ENCODE measurements at regions not wholly inside any gene's neighbourhood (a gene's known extent, or its start where the extent isn't known, plus 50 kb on each side); places are given as distances from the start of the nearest gene placed in this dataset.

- peaks cover 2% of the 10 kb centered on the region for H3K36me3 Mint-ChIP-seq
- DNase-seq (ENCODE audit: low spot score), result no peak
- Histone ChIP-seq H3K9me3 (ENCODE audit: low read depth) (peaks cover 2% of the 10 kb centered on the region), H3K79me2 (ENCODE audit: low read depth) (no peaks in the 10 kb centered on the region), H3F3A (ENCODE audit: low read depth) (no peaks in the 10 kb centered on the region), H3K4me1 (no peaks in the 10 kb centered on the region), H3K27ac (no peak overlapping the region), H3K36me3 (no peaks in the 10 kb centered on the region), H3K4me3 (no peak overlapping the region), H3K4me2 (no peak overlapping the region), H2AFZ (replicated peaks) (no peak overlapping the region), H3K27me3 (no peaks in the 10 kb centered on the region), H4K20me1 (ENCODE audit: low read depth) (no peaks in the 10 kb centered on the region), H3K9ac (no peak overlapping the region)
- no peaks in the 10 kb centered on the region for H3K27me3 Mint-ChIP-seq (ENCODE audit: insufficient read depth, low read depth)
- TF ChIP-seq, protein P1, sequence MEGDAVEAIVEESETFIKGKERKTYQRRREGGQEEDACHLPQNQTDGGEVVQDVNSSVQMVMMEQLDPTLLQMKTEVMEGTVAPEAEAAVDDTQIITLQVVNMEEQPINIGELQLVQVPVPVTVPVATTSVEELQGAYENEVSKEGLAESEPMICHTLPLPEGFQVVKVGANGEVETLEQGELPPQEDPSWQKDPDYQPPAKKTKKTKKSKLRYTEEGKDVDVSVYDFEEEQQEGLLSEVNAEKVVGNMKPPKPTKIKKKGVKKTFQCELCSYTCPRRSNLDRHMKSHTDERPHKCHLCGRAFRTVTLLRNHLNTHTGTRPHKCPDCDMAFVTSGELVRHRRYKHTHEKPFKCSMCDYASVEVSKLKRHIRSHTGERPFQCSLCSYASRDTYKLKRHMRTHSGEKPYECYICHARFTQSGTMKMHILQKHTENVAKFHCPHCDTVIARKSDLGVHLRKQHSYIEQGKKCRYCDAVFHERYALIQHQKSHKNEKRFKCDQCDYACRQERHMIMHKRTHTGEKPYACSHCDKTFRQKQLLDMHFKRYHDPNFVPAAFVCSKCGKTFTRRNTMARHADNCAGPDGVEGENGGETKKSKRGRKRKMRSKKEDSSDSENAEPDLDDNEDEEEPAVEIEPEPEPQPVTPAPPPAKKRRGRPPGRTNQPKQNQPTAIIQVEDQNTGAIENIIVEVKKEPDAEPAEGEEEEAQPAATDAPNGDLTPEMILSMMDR (IDR thresholded peaks at IDR 0.05), result no peak
- H3K9me3 Mint-ChIP-seq, result peaks cover 23% of the 10 kb centered on the region
- no peak overlapping the region for H3K4me3 Mint-ChIP-seq
- H3K27ac Mint-ChIP-seq, result no peak overlapping the region
- no peaks in the 10 kb centered on the region for H3K4me1 Mint-ChIP-seq
These were observed 950.7 kb downstream of the TLE4 start for GRCh38 chr9:80522465-80522864.

- H3K9me3 ChIP-seq (ENCODE audit: low read depth), result peaks cover 2% of the 10 kb centered on the region
- H3K9ac ChIP-seq, result no peak overlapping the region
- H3K27me3 ChIP-seq, result no peaks in the 10 kb centered on the region
- no peak overlapping the region for H3K27ac ChIP-seq
- Mint-ChIP-seq H3K36me3 (peaks cover 2% of the 10 kb centered on the region), H3K4me3 (no peak overlapping the region), H3K27ac (no peak overlapping the region), H3K4me1 (no peaks in the 10 kb centered on the region), H3K27me3 (ENCODE audit: insufficient read depth, low read depth) (no peaks in the 10 kb centered on the region), H3K9me3 (peaks cover 27% of the 10 kb centered on the region)
- TF ChIP-seq, protein P1 (IDR thresholded peaks at IDR 0.05), result no peak
- TF ChIP-seq EZH2 (IDR thresholded peaks at IDR 0.05) (no peak), EZH2phosphoT487 (IDR thresholded peaks at IDR 0.05) (no peak)
- no peaks in the 10 kb centered on the region for H3K36me3 ChIP-seq
- no peaks in the 10 kb centered on the region for H3F3A ChIP-seq (ENCODE audit: low read depth)
- H3K4me2 ChIP-seq, result no peak overlapping the region
- no peak overlapping the region for H3K4me3 ChIP-seq
- no peak overlapping the region for H2AFZ ChIP-seq (replicated peaks)
- DNase-seq (ENCODE audit: low spot score), result no peak
- no peaks in the 10 kb centered on the region for H4K20me1 ChIP-seq (ENCODE audit: low read depth)
- no peaks in the 10 kb centered on the region for H3K4me1 ChIP-seq
- no peaks in the 10 kb centered on the region for H3K79me2 ChIP-seq (ENCODE audit: low read depth)
These were observed 949.4 kb downstream of the TLE4 start for GRCh38 chr9:80521151-80521550.

GRCh38 chr9:80520231-80520630 is 948.5 kb downstream of the TLE4 start:
- Mint-ChIP-seq H3K27me3 (ENCODE audit: insufficient read depth, low read depth) (no peaks in the 10 kb centered on the region), H3K36me3 (peaks cover 2% of the 10 kb centered on the region), H3K4me3 (no peak overlapping the region), H3K9me3 (peaks cover 27% of the 10 kb centered on the region), H3K27ac (no peak overlapping the region), H3K4me1 (no peaks in the 10 kb centered on the region)
- no peak overlapping the region for H3K27ac ChIP-seq
- TF ChIP-seq, protein P1 (IDR thresholded peaks at IDR 0.05), result no peak
- TF ChIP-seq EZH2phosphoT487 (IDR thresholded peaks at IDR 0.05) (no peak), EZH2 (IDR thresholded peaks at IDR 0.05) (no peak)
- DNase-seq (ENCODE audit: low spot score), result no peak
- no peak overlapping the region for H3K4me3 ChIP-seq
- H2AFZ ChIP-seq (replicated peaks), result no peak overlapping the region
- H3K9me3 ChIP-seq (ENCODE audit: low read depth), result peaks cover 2% of the 10 kb centered on the region
- no peak overlapping the region for H3K4me2 ChIP-seq
- H3K9ac ChIP-seq, result no peak overlapping the region
- H3K4me1 ChIP-seq, result no peaks in the 10 kb centered on the region
- no peaks in the 10 kb centered on the region for H3F3A ChIP-seq (ENCODE audit: low read depth)
- H3K27me3 ChIP-seq, result no peaks in the 10 kb centered on the region
- no peaks in the 10 kb centered on the region for H4K20me1 ChIP-seq (ENCODE audit: low read depth)
- H3K79me2 ChIP-seq (ENCODE audit: low read depth), result no peaks in the 10 kb centered on the region
- no peaks in the 10 kb centered on the region for H3K36me3 ChIP-seq

GRCh38 chr9:80518441-80518840 is 946.7 kb downstream of the TLE4 start:
- DNase-seq (ENCODE audit: low spot score), result no peak
- H3K9me3 Mint-ChIP-seq, result peaks cover 34% of the 10 kb centered on the region
- no peak overlapping the region for H3K9ac ChIP-seq
- no peak overlapping the region for H3K4me2 ChIP-seq
- peaks cover 2% of the 10 kb centered on the region for H3K9me3 ChIP-seq (ENCODE audit: low read depth)
- no peak overlapping the region for H3K4me3 ChIP-seq
- H3K27me3 Mint-ChIP-seq (ENCODE audit: insufficient read depth, low read depth), result no peaks in the 10 kb centered on the region
- H3K4me1 Mint-ChIP-seq, result no peaks in the 10 kb centered on the region
- no peaks in the 10 kb centered on the region for H3K4me1 ChIP-seq
- H3K36me3 Mint-ChIP-seq, result peaks cover 2% of the 10 kb centered on the region
- no peak overlapping the region for H3K27ac Mint-ChIP-seq
- TF ChIP-seq EZH2 (IDR thresholded peaks at IDR 0.05) (no peak), EZH2phosphoT487 (IDR thresholded peaks at IDR 0.05) (no peak)
- TF ChIP-seq, protein P1 (IDR thresholded peaks at IDR 0.05), result no peak
- no peaks in the 10 kb centered on the region for H3K36me3 ChIP-seq
- no peak overlapping the region for H3K4me3 Mint-ChIP-seq
- no peaks in the 10 kb centered on the region for H3K79me2 ChIP-seq (ENCODE audit: low read depth)
- no peak overlapping the region for H3K27ac ChIP-seq
- H3K27me3 ChIP-seq, result no peaks in the 10 kb centered on the region
- H3F3A ChIP-seq (ENCODE audit: low read depth), result no peaks in the 10 kb centered on the region
- H4K20me1 ChIP-seq (ENCODE audit: low read depth), result no peaks in the 10 kb centered on the region
- no peak overlapping the region for H2AFZ ChIP-seq (replicated peaks)

Data from neural progenitor cell (in vitro differentiated cells).